ENCODE measurements at regions not wholly inside any gene's neighbourhood (a gene's known extent, or its start where the extent isn't known, plus 50 kb on each side); places are given as distances from the start of the nearest gene placed in this dataset.

- TF ChIP-seq CTCF (IDR thresholded peaks at IDR 0.05 in 4 of 5, conservative IDR thresholded peaks at IDR 0.05 in 1 of 5) (no peak), POLR2A (IDR thresholded peaks at IDR 0.05) (no peak)
Observed at GRCh38 chr10:78817804-78818203, 251.0 kb upstream of the ZMIZ1 start.

All from gastrocnemius medialis (tissue), 4 donors.